ENCODE measurements at regions not wholly inside any gene's neighbourhood (a gene's known extent, or its start where the extent isn't known, plus 50 kb on each side); places are given as distances from the start of the nearest gene placed in this dataset.

DNA sequence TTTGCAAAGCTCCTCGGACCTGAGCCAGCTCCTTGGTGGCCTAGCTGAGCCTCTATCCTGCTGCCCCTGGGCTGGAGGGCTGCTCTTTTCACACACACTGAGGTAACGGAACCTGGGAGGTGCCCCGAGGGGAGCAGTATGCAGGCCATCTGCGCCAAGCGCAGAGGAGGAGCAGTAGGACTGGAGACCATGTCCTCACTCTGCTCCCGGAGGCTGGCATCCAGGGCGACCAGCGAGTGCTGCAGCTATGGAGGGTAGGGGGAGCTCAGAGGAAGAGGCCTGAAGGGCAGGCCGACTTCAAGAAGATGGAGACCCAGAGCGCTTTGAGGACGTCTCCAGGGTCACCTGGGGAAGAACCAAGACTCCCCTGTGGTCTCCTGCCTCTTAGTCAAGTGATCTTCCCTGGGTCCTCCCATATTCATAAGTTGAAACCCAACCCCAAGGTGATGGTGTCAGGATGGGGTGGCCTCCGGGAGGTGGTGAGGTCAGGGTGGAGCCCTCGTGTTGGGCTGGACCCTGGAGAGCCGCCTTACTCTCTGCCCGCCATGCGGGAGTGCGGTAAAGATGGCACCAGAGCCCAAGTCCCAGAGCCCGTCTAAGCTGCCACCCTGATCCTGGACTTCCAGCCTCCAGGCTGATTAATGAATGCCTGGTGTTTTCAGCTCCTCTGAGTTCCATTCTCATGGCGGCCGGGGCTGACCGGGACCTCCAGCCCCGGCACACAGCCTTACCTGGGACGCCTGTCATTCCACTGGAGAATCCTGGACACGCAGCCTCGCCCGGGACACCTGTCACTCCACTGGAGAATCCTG, 160.7 kb downstream of the NDUFA10 start:
- no peak overlapping the region for H3K4me3 Mint-ChIP-seq
- H3K27me3 ChIP-seq: peaks cover 3% of the 10 kb centered on the region
- H2AFZ ChIP-seq (replicated peaks): no peak overlapping the region
- H3F3A ChIP-seq (ENCODE audit: low read depth): peaks cover 31% of the 10 kb centered on the region
- no peaks in the 10 kb centered on the region for H3K9me3 ChIP-seq (ENCODE audit: low read depth)
- peaks cover 6% of the 10 kb centered on the region for H3K4me1 ChIP-seq
- peaks cover 1% of the 10 kb centered on the region for H3K27me3 Mint-ChIP-seq (ENCODE audit: insufficient read depth, low read depth)
- no peaks in the 10 kb centered on the region for H3K4me1 Mint-ChIP-seq
- TF ChIP-seq EZH2phosphoT487 (IDR thresholded peaks at IDR 0.05) (no peak), EZH2 (IDR thresholded peaks at IDR 0.05) (no peak)
- TF ChIP-seq, protein P1, sequence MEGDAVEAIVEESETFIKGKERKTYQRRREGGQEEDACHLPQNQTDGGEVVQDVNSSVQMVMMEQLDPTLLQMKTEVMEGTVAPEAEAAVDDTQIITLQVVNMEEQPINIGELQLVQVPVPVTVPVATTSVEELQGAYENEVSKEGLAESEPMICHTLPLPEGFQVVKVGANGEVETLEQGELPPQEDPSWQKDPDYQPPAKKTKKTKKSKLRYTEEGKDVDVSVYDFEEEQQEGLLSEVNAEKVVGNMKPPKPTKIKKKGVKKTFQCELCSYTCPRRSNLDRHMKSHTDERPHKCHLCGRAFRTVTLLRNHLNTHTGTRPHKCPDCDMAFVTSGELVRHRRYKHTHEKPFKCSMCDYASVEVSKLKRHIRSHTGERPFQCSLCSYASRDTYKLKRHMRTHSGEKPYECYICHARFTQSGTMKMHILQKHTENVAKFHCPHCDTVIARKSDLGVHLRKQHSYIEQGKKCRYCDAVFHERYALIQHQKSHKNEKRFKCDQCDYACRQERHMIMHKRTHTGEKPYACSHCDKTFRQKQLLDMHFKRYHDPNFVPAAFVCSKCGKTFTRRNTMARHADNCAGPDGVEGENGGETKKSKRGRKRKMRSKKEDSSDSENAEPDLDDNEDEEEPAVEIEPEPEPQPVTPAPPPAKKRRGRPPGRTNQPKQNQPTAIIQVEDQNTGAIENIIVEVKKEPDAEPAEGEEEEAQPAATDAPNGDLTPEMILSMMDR (IDR thresholded peaks at IDR 0.05): no peak
- H3K79me2 ChIP-seq (ENCODE audit: low read depth): no peaks in the 10 kb centered on the region
- no peak overlapping the region for H3K27ac ChIP-seq
- no peaks in the 10 kb centered on the region for H4K20me1 ChIP-seq (ENCODE audit: low read depth)
- no peak for DNase-seq (ENCODE audit: low spot score)
- H3K36me3 Mint-ChIP-seq: no peaks in the 10 kb centered on the region
- no peaks in the 10 kb centered on the region for H3K36me3 ChIP-seq
- no peak overlapping the region for H3K4me3 ChIP-seq
- H3K27ac Mint-ChIP-seq: no peak overlapping the region
- no peak overlapping the region for H3K4me2 ChIP-seq
- H3K9ac ChIP-seq: no peak overlapping the region
- H3K9me3 Mint-ChIP-seq: no peaks in the 10 kb centered on the region

DNA sequence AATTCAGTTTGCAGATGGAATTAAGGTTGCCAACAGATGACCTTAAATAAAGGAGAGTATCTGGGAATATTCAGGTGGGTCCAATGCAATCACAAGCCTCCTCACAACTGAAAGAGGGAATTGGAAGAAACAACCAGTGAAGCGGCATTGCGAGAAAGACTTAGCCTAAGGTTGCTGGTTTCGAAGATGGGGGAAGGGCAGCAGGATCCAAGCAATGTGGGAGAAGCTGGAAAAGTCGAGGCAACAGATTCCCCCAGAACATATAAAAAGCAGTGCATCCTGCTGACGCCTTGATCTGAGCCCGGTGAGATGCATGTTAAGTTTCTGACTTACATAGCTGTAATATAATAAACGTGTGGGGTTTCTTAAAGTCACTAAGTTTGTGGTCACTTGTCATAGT, 162.5 kb downstream of the NDUFA10 start:
- no peak overlapping the region for H3K4me3 ChIP-seq
- peaks cover 19% of the 10 kb centered on the region for H3K4me1 ChIP-seq
- H4K20me1 ChIP-seq (ENCODE audit: low read depth): no peaks in the 10 kb centered on the region
- H3K9me3 Mint-ChIP-seq: no peaks in the 10 kb centered on the region
- peaks cover 5% of the 10 kb centered on the region for H3K4me1 Mint-ChIP-seq
- H3K36me3 ChIP-seq: no peaks in the 10 kb centered on the region
- H3K27me3 ChIP-seq: peaks cover 3% of the 10 kb centered on the region
- H3F3A ChIP-seq (ENCODE audit: low read depth): peaks cover 30% of the 10 kb centered on the region
- TF ChIP-seq EZH2 (IDR thresholded peaks at IDR 0.05) (no peak), EZH2phosphoT487 (IDR thresholded peaks at IDR 0.05) (no peak)
- TF ChIP-seq, protein P1 (IDR thresholded peaks at IDR 0.05): no peak
- no peak overlapping the region for H3K9ac ChIP-seq
- no peak overlapping the region for H2AFZ ChIP-seq (replicated peaks)
- H3K79me2 ChIP-seq (ENCODE audit: low read depth): no peaks in the 10 kb centered on the region
- no peak for DNase-seq (ENCODE audit: low spot score)
- no peak overlapping the region for H3K4me2 ChIP-seq
- H3K27ac Mint-ChIP-seq: no peak overlapping the region
- H3K36me3 Mint-ChIP-seq: no peaks in the 10 kb centered on the region
- H3K27me3 Mint-ChIP-seq (ENCODE audit: insufficient read depth, low read depth): peaks cover 5% of the 10 kb centered on the region
- no peaks in the 10 kb centered on the region for H3K9me3 ChIP-seq (ENCODE audit: low read depth)
- H3K27ac ChIP-seq: no peak overlapping the region
- no peak overlapping the region for H3K4me3 Mint-ChIP-seq

DNA sequence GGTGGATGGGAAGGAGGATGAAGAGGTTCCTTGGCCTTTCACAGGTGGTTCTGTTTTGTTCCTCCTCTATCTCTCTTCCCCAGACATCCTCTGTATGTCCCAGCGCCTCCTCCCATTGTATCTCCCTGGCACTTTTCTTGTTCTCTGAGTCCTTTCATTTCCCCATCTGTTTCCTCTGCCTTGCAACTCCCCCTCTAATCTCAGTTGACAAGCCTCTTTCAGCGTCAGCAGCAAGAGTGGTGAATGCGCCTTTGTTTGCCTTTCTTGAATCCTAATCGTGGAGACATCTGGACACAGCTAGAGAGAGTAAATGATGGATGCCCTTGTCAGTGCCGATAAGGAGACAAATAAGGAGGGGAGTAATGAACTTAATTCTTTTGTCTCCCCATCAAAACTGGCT, 167.0 kb downstream of the NDUFA10 start:
- Histone ChIP-seq H3K4me3 (no peak overlapping the region), H3K36me3 (no peaks in the 10 kb centered on the region), H3K4me1 (peaks cover 20% of the 10 kb centered on the region), H4K20me1 (ENCODE audit: low read depth) (no peaks in the 10 kb centered on the region), H3K79me2 (ENCODE audit: low read depth) (no peaks in the 10 kb centered on the region), H3K9me3 (ENCODE audit: low read depth) (no peaks in the 10 kb centered on the region), H3K27ac (peak overlapping the region; percentile 2), H3K27me3 (peaks cover 3% of the 10 kb centered on the region), H3F3A (ENCODE audit: low read depth) (peaks cover 12% of the 10 kb centered on the region), H2AFZ (replicated peaks) (no peak overlapping the region), H3K4me2 (peak overlapping the region; percentile 50), H3K9ac (no peak overlapping the region)
- no peak overlapping the region for H3K27ac Mint-ChIP-seq
- H3K27me3 Mint-ChIP-seq (ENCODE audit: insufficient read depth, low read depth): peaks cover 5% of the 10 kb centered on the region
- no peak overlapping the region for H3K4me3 Mint-ChIP-seq
- peaks cover 10% of the 10 kb centered on the region for H3K9me3 Mint-ChIP-seq
- H3K36me3 Mint-ChIP-seq: no peaks in the 10 kb centered on the region
- TF ChIP-seq, protein P1 (IDR thresholded peaks at IDR 0.05): no peak
- TF ChIP-seq EZH2 (IDR thresholded peaks at IDR 0.05) (no peak), EZH2phosphoT487 (IDR thresholded peaks at IDR 0.05) (peak; percentile 25)
- peaks cover 12% of the 10 kb centered on the region for H3K4me1 Mint-ChIP-seq
- DNase-seq (ENCODE audit: low spot score): peak; percentile 84

Measured in neural progenitor cell (in vitro differentiated cells).